Endothelial cell of umbilical vein (primary cell): ENCODE measurements at regions not wholly inside any gene's neighbourhood (a gene's known extent, or its start where the extent isn't known, plus 50 kb on each side); places are given as distances from the start of the nearest gene placed in this dataset.

Source experiments
- BruUV-seq: library from RNA; stranded (reverse); fragments of 400-500 nt; replicated peaks from 2 replicates; lab custom pipeline; 2021; lab: Mats Ljungman, UMichigan
- CTCF ChIA-PET: fragments of 300-600, 350-600 bp; sonication (Branson Sonifier 250); formaldehyde crosslinking; loops from one replicate; lab custom pipeline; 2021; ENCODE audit warnings: antibody characterized with exemption, inconsistent platforms; lab: Charles Lee
- POLR2A ChIA-PET: fragments of 300-600, 350-600 bp; sonication (Branson Sonifier 250); formaldehyde crosslinking; loops from one replicate; lab custom pipeline; 2021; ENCODE audit warnings: antibody characterized with exemption, inconsistent platforms; lab: Charles Lee
- DNase-seq: peaks from one replicate; pipeline ENCODE4 v3.0.0-alpha.2; 2011; ENCODE audit warnings: low read depth, low spot score
- FAIRE-seq: peaks from 2 replicates; lab custom pipeline; 2011; peaks lifted over from hg19 to GRCh38; lab: Jason Lieb, UNC
- H2AFZ ChIP-seq: 2 replicates; pipeline ENCODE4 v1.6.0; 2012; ENCODE audit warnings: low read depth, low read length, control low read depth, inconsistent platforms
- H3K27ac ChIP-seq: 2 replicates; pipeline ENCODE4 v1.5.1; 2011; ENCODE audit warnings: low read depth, mild to moderate bottlenecking, control low read depth, low read length, moderate library complexity; ENCODE audit not compliant: insufficient read depth
- H3K27me3 ChIP-seq, 2 experiments: 2 replicates each; pipeline versions ENCODE4 v1.6.0 to v1.6.1; 2011; ENCODE audit warnings: low read length in 2 of 2, mixed read lengths in 1 of 2; ENCODE audit not compliant: control insufficient read depth in 2 of 2, insufficient read depth in 2 of 2
- H3K36me3 ChIP-seq, 2 experiments: 2 replicates in 1 of 2; 3 replicates in 1 of 2; pipeline ENCODE4 v1.5.1; 2011; ENCODE audit warnings: low read length in 2 of 2, mild to moderate bottlenecking in 1 of 2, moderate library complexity in 1 of 2; ENCODE audit not compliant: control insufficient read depth in 2 of 2, insufficient read depth in 2 of 2; ENCODE audit errors: extremely low read depth in 1 of 2
- H3K4me1 ChIP-seq: 3 replicates; pipeline ENCODE4 v1.5.1; 2011; ENCODE audit warnings: mild to moderate bottlenecking, low read length; ENCODE audit not compliant: control insufficient read depth, insufficient read depth; ENCODE audit errors: extremely low read depth
- H3K4me2 ChIP-seq: 2 replicates; pipeline ENCODE4 v1.6.1; 2011; ENCODE audit warnings: low read length, control low read depth, mixed read lengths; ENCODE audit not compliant: insufficient read depth
- H3K4me3 ChIP-seq, 3 experiments: fragments of 200-600 bp in 1 of 3; sonication (generic), shearing (Covaris generic) in 1 of 3; replicated peaks in 1 of 3; 2 replicates each; pipeline ENCODE4 v1.5.1; 2011 to 2016; ENCODE audit warnings: control low read depth in 3 of 3, low read length in 3 of 3, mild to moderate bottlenecking in 2 of 3, inconsistent platforms in 1 of 3, low read depth in 1 of 3, moderate library complexity in 1 of 3; ENCODE audit not compliant: insufficient read depth in 1 of 3
- H3K79me2 ChIP-seq: 2 replicates; pipeline ENCODE4 v1.6.0; 2012; ENCODE audit warnings: low read length, inconsistent platforms; ENCODE audit not compliant: control insufficient read depth, insufficient read depth
- H3K9ac ChIP-seq: replicated peaks from 2 replicates; pipeline ENCODE3; 2011; ENCODE audit warnings: low read length, control low read depth; ENCODE audit not compliant: insufficient read depth; ENCODE audit errors: extremely low read depth
- H3K9me1 ChIP-seq: replicated peaks from 3 replicates; pipeline ENCODE4 v1.6.0; 2011; ENCODE audit warnings: mild to moderate bottlenecking, low read length; ENCODE audit not compliant: control insufficient read depth, insufficient read depth; ENCODE audit errors: extremely low read depth
- H3K9me3 ChIP-seq: replicated peaks from 2 replicates; pipeline ENCODE4 v1.5.1; 2012; ENCODE audit warnings: low read length, inconsistent platforms; ENCODE audit not compliant: control insufficient read depth, insufficient read depth
- H4K20me1 ChIP-seq: replicated peaks from 2 replicates; pipeline ENCODE3; 2011; ENCODE audit warnings: mild to moderate bottlenecking, low read length; ENCODE audit not compliant: control insufficient read depth, insufficient read depth; ENCODE audit errors: extremely low read depth
- EZH2 ChIP-seq: IDR thresholded peaks from 2 replicates; pipeline ENCODE4 v1.6.1; 2012; ENCODE audit warnings: borderline replicate concordance, low read depth, mild to moderate bottlenecking, moderate library complexity, low read length, inconsistent platforms; ENCODE audit not compliant: severe bottlenecking
- FOS ChIP-seq: IDR thresholded peaks from 2 replicates; pipeline ENCODE4 v1.6.1; 2011; ENCODE audit warnings: mild to moderate bottlenecking, low read length, moderate library complexity, borderline replicate concordance; ENCODE audit not compliant: insufficient read depth
- GATA2 ChIP-seq: IDR thresholded peaks from 2 replicates; pipeline ENCODE4 v1.7.0; 2011; ENCODE audit warnings: low read depth, mild to moderate bottlenecking, moderate library complexity, mixed read lengths, low read length; ENCODE audit not compliant: insufficient read length, insufficient read depth
- JUN ChIP-seq: IDR thresholded peaks from 2 replicates; pipeline ENCODE4 v1.6.1; 2011; ENCODE audit warnings: borderline replicate concordance, low read depth; ENCODE audit not compliant: insufficient read length, insufficient read depth
- MYC ChIP-seq: IDR thresholded peaks from one replicate; pipeline ENCODE4 v1.6.1; 2011; ENCODE audit warnings: mild to moderate bottlenecking, low read depth, low read length
- POLR2A ChIP-seq: IDR thresholded peaks from 2 replicates; pipeline ENCODE4 v1.6.1; 2012; ENCODE audit warnings: low read depth, mild to moderate bottlenecking, control low read depth, low read length
- POLR2AphosphoS5 ChIP-seq: IDR thresholded peaks from 2 replicates; pipeline ENCODE4 v1.6.1; 2012; ENCODE audit warnings: low read depth, mild to moderate bottlenecking, control low read depth, low read length, moderate library complexity; ENCODE audit not compliant: insufficient read depth
- dilution Hi-C: fragments of 300-500 bp; cut with MboI; formaldehyde crosslinking; loops from one replicate; pipeline ENCODE4 v1.15.0; 2019; ENCODE audit warnings: low sequenced_read_pairs; ENCODE audit not compliant: extremely low pct_ligation_motif_present
- intact Hi-C: fragments of 100-400 bp; cut with micrococcal nuclease; formaldehyde crosslinking; loops from one replicate; pipeline ENCODE4 v1.10.0; 2022
- TF ChIP-seq, protein P1 (sequence below): IDR thresholded peaks from 2 replicates; pipeline ENCODE4 v1.6.1; 2011; ENCODE audit not compliant: insufficient read depth, insufficient read length
- TF ChIP-seq, protein P2 (sequence below), 2 donors: IDR thresholded peaks; 1 replicate in 1 of 2; 2 replicates in 1 of 2; pipeline ENCODE4 v1.5.1; 2011; ENCODE audit warnings: low read length in 2 of 2, mild to moderate bottlenecking in 2 of 2, moderate library complexity in 2 of 2, control low read depth in 1 of 2, inconsistent platforms in 1 of 2, low read depth in 1 of 2; ENCODE audit not compliant: insufficient read depth in 1 of 2; ENCODE audit errors: extremely low read depth in 1 of 2

DNA sequence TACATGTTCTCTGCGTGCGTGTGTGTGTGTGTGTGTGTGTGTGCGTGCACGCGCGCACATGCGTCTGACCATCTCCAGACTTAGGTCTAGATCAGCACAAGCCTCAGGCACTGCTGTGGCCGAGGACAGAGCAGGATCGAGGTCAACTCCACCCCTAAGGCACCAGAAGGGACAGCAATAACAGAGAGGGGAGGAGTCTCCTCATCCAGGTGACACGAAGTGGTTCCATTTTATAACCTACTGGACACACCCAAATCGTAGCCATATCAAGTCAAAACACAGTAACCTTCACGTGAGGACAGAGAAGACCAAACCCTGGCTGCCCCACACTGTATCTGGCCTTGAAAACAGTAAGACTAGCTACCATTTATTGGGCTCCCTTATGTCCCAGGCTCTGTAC is 224.1 kb downstream of the FGFR2 start:
- ChIA-PET POLR2A (no interaction called here), CTCF (no interaction called here)
- H3K9ac ChIP-seq: no peak overlapping the region
- H3K79me2 ChIP-seq: no peaks in the 10 kb centered on the region
- H3K9me3 ChIP-seq: no peaks in the 10 kb centered on the region
- intact Hi-C loops (no loop called here), dilution Hi-C loops (no loop called here)
- no peak overlapping the region for H3K4me2 ChIP-seq
- H3K27me3 ChIP-seq: no peaks in the 10 kb centered on the region
- H3K9me1 ChIP-seq: no peaks in the 10 kb centered on the region
- H3K27ac ChIP-seq: no peak overlapping the region
- DNase-seq (no peak), FAIRE-seq (no peak)
- H3K4me3 ChIP-seq: no peak overlapping the region
- no peaks in the 10 kb centered on the region for H4K20me1 ChIP-seq
- H3K36me3 ChIP-seq: no peaks in the 10 kb centered on the region
- no peak for TF ChIP-seq POLR2A
- no peak for TF ChIP-seq EZH2
- TF ChIP-seq, protein P1, sequence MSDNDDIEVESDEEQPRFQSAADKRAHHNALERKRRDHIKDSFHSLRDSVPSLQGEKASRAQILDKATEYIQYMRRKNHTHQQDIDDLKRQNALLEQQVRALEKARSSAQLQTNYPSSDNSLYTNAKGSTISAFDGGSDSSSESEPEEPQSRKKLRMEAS: no peak
- TF ChIP-seq POLR2AphosphoS5: no peak
- TF ChIP-seq FOS: no peak
- TF ChIP-seq, protein P2, sequence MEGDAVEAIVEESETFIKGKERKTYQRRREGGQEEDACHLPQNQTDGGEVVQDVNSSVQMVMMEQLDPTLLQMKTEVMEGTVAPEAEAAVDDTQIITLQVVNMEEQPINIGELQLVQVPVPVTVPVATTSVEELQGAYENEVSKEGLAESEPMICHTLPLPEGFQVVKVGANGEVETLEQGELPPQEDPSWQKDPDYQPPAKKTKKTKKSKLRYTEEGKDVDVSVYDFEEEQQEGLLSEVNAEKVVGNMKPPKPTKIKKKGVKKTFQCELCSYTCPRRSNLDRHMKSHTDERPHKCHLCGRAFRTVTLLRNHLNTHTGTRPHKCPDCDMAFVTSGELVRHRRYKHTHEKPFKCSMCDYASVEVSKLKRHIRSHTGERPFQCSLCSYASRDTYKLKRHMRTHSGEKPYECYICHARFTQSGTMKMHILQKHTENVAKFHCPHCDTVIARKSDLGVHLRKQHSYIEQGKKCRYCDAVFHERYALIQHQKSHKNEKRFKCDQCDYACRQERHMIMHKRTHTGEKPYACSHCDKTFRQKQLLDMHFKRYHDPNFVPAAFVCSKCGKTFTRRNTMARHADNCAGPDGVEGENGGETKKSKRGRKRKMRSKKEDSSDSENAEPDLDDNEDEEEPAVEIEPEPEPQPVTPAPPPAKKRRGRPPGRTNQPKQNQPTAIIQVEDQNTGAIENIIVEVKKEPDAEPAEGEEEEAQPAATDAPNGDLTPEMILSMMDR (IDR thresholded peaks at IDR 0.05; ENCODE audit: extremely low read depth in 1 of 2, insufficient read depth in 1 of 2, low read depth in 1 of 2, low read length in 2 of 2): no peak
- TF ChIP-seq GATA2: no peak
- no peak for TF ChIP-seq JUN
- TF ChIP-seq MYC: no peak
- H2AFZ ChIP-seq: no peak overlapping the region
- H3K4me1 ChIP-seq: no peaks in the 10 kb centered on the region
- BruUV-seq: no TSS peak
